PC-3 (cell line): ENCODE measurements at regions not wholly inside any gene's neighbourhood (a gene's known extent, or its start where the extent isn't known, plus 50 kb on each side); places are given as distances from the start of the nearest gene placed in this dataset.

Experiments
- ATAC-seq: fragments of 200-7000 bp; cut with Tn5 transposase; 2 replicates; pipeline ENCODE4 v1.9.1; 2020; ENCODE audit warnings: mild to moderate bottlenecking, moderate library complexity
- BruUV-seq: library from RNA; stranded (reverse); fragments of 400-500 nt; replicated peaks from 2 replicates; lab custom pipeline; 2021; lab: Mats Ljungman, UMichigan
- CTCF ChIA-PET: fragments of 300-600 bp; sonication (Branson Sonifier 250); formaldehyde crosslinking; loops from one replicate; lab custom pipeline; 2022; ENCODE audit warnings: antibody characterized with exemption; lab: Charles Lee
- POLR2A ChIA-PET: fragments of 300-600 bp; sonication (Branson Sonifier 250); formaldehyde crosslinking; loops from one replicate; lab custom pipeline; 2022; ENCODE audit warnings: antibody characterized with exemption; ENCODE audit not compliant: unreplicated experiment; lab: Charles Lee
- DNase-seq: peaks from one replicate; pipeline ENCODE4 v3.0.0-alpha.2; 2015
- H2AFZ ChIP-seq: fragments of 300-600 bp; sonication (generic); 2 replicates; pipeline ENCODE4 v1.6.0; 2016; ENCODE audit warnings: antibody characterized with exemption, low read length
- H3F3A ChIP-seq: fragments of 300-600 bp; sonication (generic); one replicate; pipeline ENCODE4 v1.6.0; 2017; ENCODE audit warnings: antibody characterized with exemption, low read length, control low read depth, mild to moderate bottlenecking; ENCODE audit not compliant: unreplicated experiment
- H3K27ac ChIP-seq: fragments of 300-600 bp; sonication (generic); 2 replicates; pipeline ENCODE4 v1.5.1; 2016; ENCODE audit warnings: mild to moderate bottlenecking, low read length
- H3K27me3 ChIP-seq: fragments of 300-600 bp; sonication (generic); 2 replicates; pipeline ENCODE4 v1.6.1; 2016; ENCODE audit warnings: low read length, mixed read lengths
- H3K36me3 ChIP-seq: fragments of 300-600 bp; sonication (generic); 2 replicates; pipeline ENCODE4 v1.6.1; 2016; ENCODE audit warnings: low read depth, mixed run types, low read length, mixed read lengths
- H3K4me1 ChIP-seq: fragments of 300-600 bp; sonication (generic); 2 replicates; pipeline ENCODE4 v1.5.1; 2016; ENCODE audit warnings: low read length; ENCODE audit not compliant: insufficient read depth
- H3K4me2 ChIP-seq: fragments of 300-600 bp; sonication (generic); 2 replicates; pipeline ENCODE4 v1.6.0; 2016; ENCODE audit warnings: low read length
- H3K4me3 ChIP-seq: fragments of 300-600 bp; sonication (generic); 2 replicates; pipeline ENCODE4 v1.5.1; 2016; ENCODE audit warnings: mild to moderate bottlenecking, low read length, mixed read lengths
- H3K79me2 ChIP-seq: fragments of 300-600 bp; sonication (generic); 2 replicates; pipeline ENCODE4 v1.6.1; 2017; ENCODE audit warnings: low read length, mixed read lengths
- H3K9ac ChIP-seq: fragments of 300-600 bp; sonication (generic); 2 replicates; pipeline ENCODE4 v1.6.0; 2016; ENCODE audit warnings: mild to moderate bottlenecking, low read length
- H3K9me2 ChIP-seq: fragments of 300-600 bp; sonication (generic); replicated peaks from 2 replicates; pipeline ENCODE4 v1.6.1; 2016; ENCODE audit warnings: mixed run types, low read length, mixed read lengths
- H3K9me3 ChIP-seq: fragments of 300-600 bp; sonication (generic); 2 replicates; pipeline ENCODE4 v1.6.1; 2016; ENCODE audit warnings: low read length, mixed read lengths
- H4K20me1 ChIP-seq: fragments of 300-600 bp; sonication (generic); 2 replicates; pipeline ENCODE4 v1.6.1; 2016; ENCODE audit warnings: low read length, mixed read lengths
- CTCF ChIP-seq: fragments of 300-600 bp; sonication (generic); conservative IDR thresholded peaks from 2 replicates; pipeline ENCODE4 v1.5.1; 2017; ENCODE audit warnings: antibody characterized with exemption, low read depth, mild to moderate bottlenecking, low read length
- EZH2 ChIP-seq: fragments of 300-600 bp; sonication (generic); IDR thresholded peaks from one replicate; pipeline ENCODE4 v1.6.1; 2017; ENCODE audit warnings: antibody characterized with exemption, mild to moderate bottlenecking, low read length; ENCODE audit not compliant: unreplicated experiment
- EZH2phosphoT487 ChIP-seq: fragments of 300-600 bp; sonication (generic); IDR thresholded peaks from 2 replicates; pipeline ENCODE4 v1.6.1; 2018; ENCODE audit warnings: mild to moderate bottlenecking, antibody characterized with exemption, low read length, borderline replicate concordance
- intact Hi-C: fragments of 100-400 bp; cut with micrococcal nuclease; formaldehyde crosslinking; loops from 2 replicates; pipeline ENCODE4 v1.9.0; 2023

- ChIA-PET CTCF (no interaction called here), POLR2A (no interaction called here)
- no peak overlapping the region for H2AFZ ChIP-seq
- H4K20me1 ChIP-seq, result no peaks in the 10 kb centered on the region
- H3K4me1 ChIP-seq, result no peaks in the 10 kb centered on the region
- H3K79me2 ChIP-seq, result no peaks in the 10 kb centered on the region
- no peak overlapping the region for H3K9ac ChIP-seq
- no peaks in the 10 kb centered on the region for H3K36me3 ChIP-seq
- intact Hi-C loops, result no loop called here
- H3K4me2 ChIP-seq, result no peak overlapping the region
- H3K9me2 ChIP-seq, result no peaks in the 10 kb centered on the region
- H3K27ac ChIP-seq, result no peak overlapping the region
- H3K9me3 ChIP-seq, result no peaks in the 10 kb centered on the region
- TF ChIP-seq EZH2, result no peak
- no peak for TF ChIP-seq EZH2phosphoT487
- no peak for TF ChIP-seq CTCF
- no peak for DNase-seq
- H3F3A ChIP-seq, result no peaks in the 10 kb centered on the region
- BruUV-seq, result no TSS peak
- no peak for ATAC-seq
- H3K4me3 ChIP-seq, result no peak overlapping the region
- H3K27me3 ChIP-seq, result no peaks in the 10 kb centered on the region
Measured at GRCh38 chr5:68367717-68368116, 152.2 kb downstream of the PIK3R1 start.

GRCh38 chr5:68368311-68369022 is 152.9 kb downstream of the PIK3R1 start:
- BruUV-seq, result no TSS peak
- no peak overlapping the region for H3K4me2 ChIP-seq

More at GRCh38 chr5:68368311-68369022, 152.9 kb downstream of the PIK3R1 start:
- Histone ChIP-seq H3K36me3 (no peaks in the 10 kb centered on the region), H3K9ac (no peak overlapping the region), H3K27ac (no peak overlapping the region), H3K27me3 (no peaks in the 10 kb centered on the region), H3K9me3 (no peaks in the 10 kb centered on the region), H3K79me2 (no peaks in the 10 kb centered on the region), H3K9me2 (no peaks in the 10 kb centered on the region), H3K4me3 (no peak overlapping the region), H3K4me1 (no peaks in the 10 kb centered on the region), H3F3A (no peaks in the 10 kb centered on the region), H4K20me1 (no peaks in the 10 kb centered on the region), H2AFZ (no peak overlapping the region)
- ChIA-PET CTCF (no interaction called here), POLR2A (no interaction called here)
- intact Hi-C loops, result no loop called here
- TF ChIP-seq EZH2 (no peak), CTCF (no peak), EZH2phosphoT487 (no peak)
- no peak for ATAC-seq
- peak; percentile 3 for DNase-seq
